Vagina (tissue), 2 donors: ENCODE measurements at regions not wholly inside any gene's neighbourhood (a gene's known extent, or its start where the extent isn't known, plus 50 kb on each side); places are given as distances from the start of the nearest gene placed in this dataset.

Experiments
- POLR2A ChIP-seq, 2 donors: fragments of 450-650 bp; IDR thresholded peaks; one replicate each; pipeline ENCODE4 v1.6.1; 2017; ENCODE audit warnings: antibody characterized with exemption in 2 of 2, mild to moderate bottlenecking in 2 of 2, moderate library complexity in 2 of 2
- TF ChIP-seq, protein P1 (sequence below), 3 experiments: fragments of 450-650 bp in 2 of 3; fragments of 200-600 bp in 1 of 3; sonication (generic) in 1 of 3; IDR thresholded peaks; one replicate each; pipeline ENCODE4 v1.5.1; 2017 to 2019; ENCODE audit warnings: antibody characterized with exemption in 3 of 3, mild to moderate bottlenecking in 2 of 3, moderate library complexity in 2 of 3

DNA sequence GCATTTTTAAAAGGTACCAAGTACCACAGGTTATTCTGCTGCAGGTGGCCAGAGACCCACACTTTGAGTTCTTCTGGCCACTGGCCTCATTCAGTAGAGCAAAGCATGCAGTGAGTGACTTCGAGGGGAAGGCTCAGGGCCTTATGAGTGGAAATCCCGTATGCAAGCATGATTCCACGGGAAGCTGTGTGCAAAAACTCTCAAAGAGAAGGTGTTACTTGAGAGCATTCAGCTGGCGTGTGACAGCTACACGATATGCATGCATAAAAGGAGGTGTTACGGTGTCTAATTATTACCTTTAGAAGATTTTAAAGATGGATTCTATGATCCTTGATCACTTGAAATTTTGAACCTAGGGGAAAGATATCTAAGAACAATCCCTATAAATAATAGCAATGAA lies 160.3 kb downstream of the ENC1 start:
- no peak for TF ChIP-seq POLR2A (IDR thresholded peaks at IDR 0.05)
- TF ChIP-seq, protein P1, sequence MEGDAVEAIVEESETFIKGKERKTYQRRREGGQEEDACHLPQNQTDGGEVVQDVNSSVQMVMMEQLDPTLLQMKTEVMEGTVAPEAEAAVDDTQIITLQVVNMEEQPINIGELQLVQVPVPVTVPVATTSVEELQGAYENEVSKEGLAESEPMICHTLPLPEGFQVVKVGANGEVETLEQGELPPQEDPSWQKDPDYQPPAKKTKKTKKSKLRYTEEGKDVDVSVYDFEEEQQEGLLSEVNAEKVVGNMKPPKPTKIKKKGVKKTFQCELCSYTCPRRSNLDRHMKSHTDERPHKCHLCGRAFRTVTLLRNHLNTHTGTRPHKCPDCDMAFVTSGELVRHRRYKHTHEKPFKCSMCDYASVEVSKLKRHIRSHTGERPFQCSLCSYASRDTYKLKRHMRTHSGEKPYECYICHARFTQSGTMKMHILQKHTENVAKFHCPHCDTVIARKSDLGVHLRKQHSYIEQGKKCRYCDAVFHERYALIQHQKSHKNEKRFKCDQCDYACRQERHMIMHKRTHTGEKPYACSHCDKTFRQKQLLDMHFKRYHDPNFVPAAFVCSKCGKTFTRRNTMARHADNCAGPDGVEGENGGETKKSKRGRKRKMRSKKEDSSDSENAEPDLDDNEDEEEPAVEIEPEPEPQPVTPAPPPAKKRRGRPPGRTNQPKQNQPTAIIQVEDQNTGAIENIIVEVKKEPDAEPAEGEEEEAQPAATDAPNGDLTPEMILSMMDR (IDR thresholded peaks at IDR 0.05): no peak
